Karpas-422 (cell line): ENCODE measurements at regions not wholly inside any gene's neighbourhood (a gene's known extent, or its start where the extent isn't known, plus 50 kb on each side); places are given as distances from the start of the nearest gene placed in this dataset.

Experiments used
- DNase-seq: peaks from one replicate; pipeline ENCODE4 v3.0.0-alpha.2; 2015
- H2AFZ ChIP-seq: fragments of 200-600 bp; sonication (generic); 2 replicates; pipeline ENCODE4 v1.6.1; 2014; ENCODE audit warnings: antibody characterized with exemption, low read length, mixed read lengths
- H3K27ac ChIP-seq: fragments of 200-600 bp; sonication (generic); 2 replicates; pipeline ENCODE4 v1.5.1; 2014; ENCODE audit warnings: mild to moderate bottlenecking, low read length, moderate library complexity
- H3K27me3 ChIP-seq: fragments of 200-600 bp; sonication (generic); 2 replicates; pipeline ENCODE4 v1.6.1; 2014; ENCODE audit warnings: low read length, mixed read lengths
- H3K36me3 ChIP-seq: fragments of 200-600 bp; sonication (generic); 2 replicates; pipeline ENCODE4 v1.6.1; 2014; ENCODE audit warnings: low read length, mixed read lengths; ENCODE audit not compliant: insufficient read depth
- H3K4me1 ChIP-seq: fragments of 200-600 bp; sonication (generic); 2 replicates; pipeline ENCODE4 v1.6.1; 2014; ENCODE audit warnings: mild to moderate bottlenecking, low read length, mixed read lengths
- H3K4me2 ChIP-seq: fragments of 200-600 bp; sonication (generic); 2 replicates; pipeline ENCODE4 v1.6.1; 2014; ENCODE audit warnings: low read length, low read depth, mild to moderate bottlenecking; ENCODE audit not compliant: poor library complexity, severe bottlenecking
- H3K4me3 ChIP-seq: fragments of 200-600 bp; sonication (generic); 2 replicates; pipeline ENCODE4 v1.5.1; 2014; ENCODE audit warnings: mild to moderate bottlenecking, antibody characterized with exemption, low read length, mixed read lengths
- H3K79me2 ChIP-seq: fragments of 200-600 bp; sonication (generic); 2 replicates; pipeline ENCODE4 v1.6.1; 2014; ENCODE audit warnings: mild to moderate bottlenecking, low read length, mixed read lengths
- H3K9ac ChIP-seq: fragments of 200-600 bp; sonication (generic); 2 replicates; pipeline ENCODE4 v1.6.0; 2014; ENCODE audit warnings: low read length
- H3K9me2 ChIP-seq: fragments of 200-600 bp; sonication (generic), shearing (Covaris generic); replicated peaks from 2 replicates; pipeline ENCODE4 v1.6.0; 2014; ENCODE audit warnings: mild to moderate bottlenecking, low read length, moderate library complexity; ENCODE audit not compliant: insufficient read depth
- H3K9me3 ChIP-seq: fragments of 300-700, 200-600 bp; sonication (generic); 2 replicates; pipeline ENCODE4 v1.6.1; 2014; ENCODE audit warnings: low read length, mixed read lengths
- H4K20me1 ChIP-seq: fragments of 200-600 bp; sonication (generic); 2 replicates; pipeline ENCODE4 v1.6.1; 2014; ENCODE audit warnings: mild to moderate bottlenecking, antibody characterized with exemption, low read length, low read depth; ENCODE audit not compliant: insufficient read depth

DNA sequence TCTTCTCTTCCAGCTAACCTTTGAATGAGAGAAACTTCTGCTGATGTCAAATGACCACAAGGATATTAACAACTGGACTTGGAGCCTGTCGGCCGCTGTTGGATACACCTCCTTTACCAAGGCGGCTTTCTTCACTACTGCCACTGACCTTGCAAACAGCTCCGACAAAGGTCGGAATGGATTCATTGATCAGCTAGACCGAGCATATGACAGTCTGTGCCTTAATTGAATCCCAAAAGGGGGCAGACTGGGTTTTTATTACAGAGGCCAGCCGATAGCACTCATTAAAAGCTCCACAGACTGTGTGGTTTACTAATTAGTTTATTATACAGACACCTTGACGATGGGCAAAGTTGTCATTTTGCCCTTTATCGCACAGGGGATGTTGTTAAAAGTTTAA lies 394.5 kb downstream of the RERGL start:
- DNase-seq, result no peak
- Histone ChIP-seq H3K36me3 (no peaks in the 10 kb centered on the region), H3K4me3 (no peak overlapping the region), H3K9ac (no peak overlapping the region), H3K79me2 (no peaks in the 10 kb centered on the region), H3K4me1 (no peaks in the 10 kb centered on the region), H3K27me3 (no peaks in the 10 kb centered on the region), H3K4me2 (no peak overlapping the region), H3K9me3 (peaks cover 7% of the 10 kb centered on the region; the same call in 1 of the 2 replicates), H3K27ac (no peak overlapping the region), H2AFZ (no peak overlapping the region), H4K20me1 (no peaks in the 10 kb centered on the region), H3K9me2 (no peaks in the 10 kb centered on the region)

- Histone ChIP-seq H3K9me3 (peaks cover 8% of the 10 kb centered on the region; the same call in 1 of the 2 replicates), H3K36me3 (no peaks in the 10 kb centered on the region), H3K4me3 (no peak overlapping the region), H3K9ac (no peak overlapping the region), H3K9me2 (no peaks in the 10 kb centered on the region), H3K4me1 (no peaks in the 10 kb centered on the region), H3K27ac (no peak overlapping the region), H3K4me2 (no peak overlapping the region), H3K27me3 (no peaks in the 10 kb centered on the region), H4K20me1 (no peaks in the 10 kb centered on the region), H2AFZ (no peak overlapping the region), H3K79me2 (no peaks in the 10 kb centered on the region)
- DNase-seq, result no peak
These were observed 398.6 kb downstream of the RERGL start for GRCh38 chr12:17691369-17691768.

DNA sequence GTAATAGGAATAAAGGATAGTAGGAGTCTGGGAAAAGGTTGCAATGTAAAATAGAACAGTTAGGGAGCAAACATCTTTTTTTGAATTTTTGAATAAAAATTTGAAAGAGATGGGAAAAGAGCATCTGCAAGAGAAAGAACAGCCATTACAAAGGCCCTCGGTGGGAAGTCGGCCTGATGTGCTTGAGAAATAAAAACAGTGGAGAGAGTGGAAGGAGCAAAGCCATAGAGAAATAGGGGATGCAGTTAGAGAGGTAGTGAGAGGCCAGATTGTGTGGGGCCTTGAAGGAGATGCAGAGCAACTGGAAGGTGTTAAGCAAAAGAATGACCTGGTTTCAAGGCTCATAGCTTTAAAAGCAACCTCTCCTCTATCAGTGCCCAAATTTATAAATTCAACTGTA lies 409.8 kb downstream of the RERGL start:
- H3K9me2 ChIP-seq, result no peaks in the 10 kb centered on the region
- DNase-seq, result no peak
- H3K36me3 ChIP-seq, result no peaks in the 10 kb centered on the region
- no peak overlapping the region for H3K4me3 ChIP-seq
- no peaks in the 10 kb centered on the region for H3K4me1 ChIP-seq
- H2AFZ ChIP-seq, result no peak overlapping the region
- H3K79me2 ChIP-seq, result no peaks in the 10 kb centered on the region
- H3K9ac ChIP-seq, result no peak overlapping the region
- H3K27me3 ChIP-seq, result no peaks in the 10 kb centered on the region
- no peak overlapping the region for H3K27ac ChIP-seq
- peaks cover 9% of the 10 kb centered on the region for H3K9me3 ChIP-seq
- H3K4me2 ChIP-seq, result no peak overlapping the region
- no peaks in the 10 kb centered on the region for H4K20me1 ChIP-seq

DNA sequence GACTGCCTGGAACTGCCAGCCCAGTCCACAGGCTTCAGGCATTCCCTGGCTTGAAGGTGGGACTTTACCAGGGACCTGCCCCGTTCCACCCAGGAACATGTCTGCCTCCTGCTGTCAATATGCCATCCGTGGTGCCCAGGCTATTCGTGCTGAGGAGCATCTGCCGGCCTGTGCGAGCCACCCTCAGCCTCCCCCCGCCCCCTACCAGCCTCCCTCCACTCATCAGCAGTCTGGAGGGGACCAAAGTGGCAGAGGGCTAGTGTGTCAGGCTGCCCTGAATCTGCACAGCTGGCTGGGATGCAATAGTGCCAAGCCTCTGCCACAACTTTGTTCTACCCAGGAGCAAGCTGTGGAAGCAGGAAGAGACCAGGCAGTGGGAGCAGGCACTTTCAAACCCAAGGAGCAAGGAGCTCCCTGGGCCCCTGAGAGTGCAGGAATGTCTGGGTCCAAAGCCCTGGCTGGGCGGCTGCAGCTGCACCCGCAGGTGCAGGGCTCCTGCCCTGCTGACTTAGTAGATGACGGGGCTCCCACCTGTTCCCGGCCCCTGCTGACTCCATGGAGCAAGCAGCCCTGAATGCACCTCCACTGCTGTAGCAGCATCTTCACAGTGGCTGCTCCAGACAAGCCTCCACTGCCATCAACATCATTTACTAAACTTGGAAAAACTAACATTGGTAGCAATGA lies 423.2 kb downstream of the RERGL start:
- Histone ChIP-seq H3K27ac (no peak overlapping the region), H4K20me1 (no peaks in the 10 kb centered on the region), H3K4me1 (no peaks in the 10 kb centered on the region), H3K4me2 (no peak overlapping the region), H3K79me2 (no peaks in the 10 kb centered on the region), H3K9me2 (no peaks in the 10 kb centered on the region), H3K36me3 (no peaks in the 10 kb centered on the region), H3K9ac (no peak overlapping the region), H3K9me3 (peaks cover 18% of the 10 kb centered on the region), H3K27me3 (no peaks in the 10 kb centered on the region), H2AFZ (no peak overlapping the region), H3K4me3 (no peak overlapping the region)
- DNase-seq, result no peak

DNA sequence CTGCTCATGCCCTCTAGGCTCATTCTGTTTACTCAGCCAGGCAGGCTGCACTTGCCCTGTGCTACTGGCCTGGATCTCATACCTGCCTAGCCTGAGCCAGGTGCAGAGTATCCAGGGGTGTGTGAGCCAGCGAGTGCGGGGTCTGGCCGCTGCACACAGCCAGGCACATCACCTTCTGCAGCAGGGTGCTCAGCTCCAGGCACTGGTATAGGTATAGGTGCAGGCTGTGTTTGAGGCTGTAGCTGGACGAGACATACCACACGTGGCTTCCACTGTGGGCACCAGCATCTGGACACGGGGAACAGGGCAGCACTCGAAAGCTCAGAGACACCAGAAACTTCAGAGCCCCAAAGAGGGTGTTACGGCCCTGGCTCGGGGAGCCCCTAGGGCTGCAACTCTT lies 424.2 kb downstream of the RERGL start:
- H4K20me1 ChIP-seq, result no peaks in the 10 kb centered on the region
- H3K36me3 ChIP-seq, result no peaks in the 10 kb centered on the region
- H3K4me3 ChIP-seq, result no peak overlapping the region
- H3K9me3 ChIP-seq, result peaks cover 21% of the 10 kb centered on the region
- H3K9me2 ChIP-seq, result no peaks in the 10 kb centered on the region
- H3K4me2 ChIP-seq, result no peak overlapping the region
- H3K27me3 ChIP-seq, result no peaks in the 10 kb centered on the region
- no peak overlapping the region for H3K9ac ChIP-seq
- DNase-seq, result no peak
- no peak overlapping the region for H2AFZ ChIP-seq
- H3K27ac ChIP-seq, result no peak overlapping the region
- no peaks in the 10 kb centered on the region for H3K79me2 ChIP-seq
- no peaks in the 10 kb centered on the region for H3K4me1 ChIP-seq

DNA sequence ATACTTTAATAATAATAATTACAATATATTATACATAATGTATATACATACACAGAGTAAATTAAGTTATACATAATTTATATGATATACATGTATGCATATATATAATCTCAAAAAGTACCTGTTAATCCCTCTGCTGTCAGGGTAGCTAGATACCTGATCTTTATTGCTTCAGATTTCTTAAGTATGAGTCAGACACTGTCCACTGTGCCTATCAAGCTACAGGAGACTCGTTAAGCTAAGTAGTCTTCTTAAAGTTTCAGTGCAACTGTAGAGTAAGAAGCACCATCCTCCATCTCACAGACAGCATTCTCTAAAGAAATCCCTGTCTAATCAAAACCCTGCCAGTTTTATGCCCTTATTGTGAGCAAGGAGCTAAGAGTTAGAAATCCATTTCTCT lies 428.7 kb downstream of the RERGL start:
- no peak overlapping the region for H3K4me2 ChIP-seq

GRCh38 chr12:17652436-17652835 lies 437.6 kb downstream of the RERGL start:
- H3K4me2 ChIP-seq, result no peak overlapping the region
- H3K9me3 ChIP-seq, result peaks cover 10% of the 10 kb centered on the region
- H3K36me3 ChIP-seq, result no peaks in the 10 kb centered on the region
- no peak overlapping the region for H3K9ac ChIP-seq
- H4K20me1 ChIP-seq, result no peaks in the 10 kb centered on the region
- no peak overlapping the region for H3K4me3 ChIP-seq
- H3K4me1 ChIP-seq, result no peaks in the 10 kb centered on the region
- no peak for DNase-seq
- no peak overlapping the region for H2AFZ ChIP-seq
- no peaks in the 10 kb centered on the region for H3K79me2 ChIP-seq
- no peak overlapping the region for H3K27ac ChIP-seq
- H3K27me3 ChIP-seq, result no peaks in the 10 kb centered on the region
- no peaks in the 10 kb centered on the region; the same call in 1 of the 2 replicates for H3K9me2 ChIP-seq

More for the DNA sequence above, 428.7 kb downstream of the RERGL start:
- H2AFZ ChIP-seq, result no peak overlapping the region
- H3K9me3 ChIP-seq, result peaks cover 11% of the 10 kb centered on the region; the same call in 1 of the 2 replicates
- no peak overlapping the region for H3K4me3 ChIP-seq
- no peaks in the 10 kb centered on the region for H4K20me1 ChIP-seq
- H3K4me1 ChIP-seq, result no peaks in the 10 kb centered on the region
- no peak for DNase-seq
- H3K79me2 ChIP-seq, result no peaks in the 10 kb centered on the region
- H3K9me2 ChIP-seq, result no peaks in the 10 kb centered on the region
- no peak overlapping the region for H3K27ac ChIP-seq
- H3K9ac ChIP-seq, result no peak overlapping the region
- H3K36me3 ChIP-seq, result no peaks in the 10 kb centered on the region
- no peaks in the 10 kb centered on the region for H3K27me3 ChIP-seq

DNA sequence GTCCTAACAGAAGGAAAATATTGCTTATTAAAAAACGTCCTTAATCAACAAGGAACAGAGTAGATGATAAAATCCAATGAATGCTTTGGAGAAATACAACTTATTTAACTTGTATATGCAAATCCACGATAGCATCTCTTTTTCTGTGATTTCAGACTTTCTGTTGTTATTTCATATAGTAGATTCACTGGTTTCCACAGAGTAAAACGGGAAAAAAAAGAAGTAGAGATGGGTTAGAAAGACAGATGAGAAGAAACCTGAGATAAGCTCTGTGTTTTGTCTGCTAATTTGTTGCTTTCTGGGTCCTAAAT lies 447.7 kb downstream of the RERGL start:
- Histone ChIP-seq H3K4me1 (no peaks in the 10 kb centered on the region), H3K4me3 (no peak overlapping the region), H3K79me2 (no peaks in the 10 kb centered on the region), H3K27ac (no peak overlapping the region), H3K27me3 (no peaks in the 10 kb centered on the region), H4K20me1 (no peaks in the 10 kb centered on the region), H3K9me3 (no peaks in the 10 kb centered on the region; the same call in 1 of the 2 replicates), H3K9ac (no peak overlapping the region), H2AFZ (no peak overlapping the region), H3K4me2 (no peak overlapping the region), H3K36me3 (no peaks in the 10 kb centered on the region), H3K9me2 (no peaks in the 10 kb centered on the region)
- DNase-seq, result no peak
